IMR-90 (cell line): ENCODE measurements at regions not wholly inside any gene's neighbourhood (a gene's known extent, or its start where the extent isn't known, plus 50 kb on each side); places are given as distances from the start of the nearest gene placed in this dataset.

Experiments
- ATAC-seq: fragments of 200-7000 bp; cut with Tn5 transposase; 2 replicates; pipeline ENCODE4 v1.9.1; 2020; ENCODE audit warnings: low read depth, mild to moderate bottlenecking, moderate library complexity
- BruUV-seq: library from RNA; stranded (reverse); fragments of 400-500 nt; replicated peaks from 2 replicates; lab custom pipeline; 2021; lab: Mats Ljungman, UMichigan
- CTCF ChIA-PET: fragments of 300-600 bp; formaldehyde crosslinking; extraction: SDS; loops from one replicate; lab custom pipeline; 2021; ENCODE audit warnings: antibody characterized with exemption; lab: Yijun Ruan, JAX
- POLR2A ChIA-PET: fragments of 300-600 bp; sonication (Branson Sonifier 250); formaldehyde crosslinking; loops from one replicate; lab custom pipeline; 2022; ENCODE audit warnings: antibody characterized with exemption; ENCODE audit not compliant: unreplicated experiment; lab: Charles Lee
- DNase-seq: peaks from one replicate; pipeline ENCODE4 v3.0.0; 2013
- H2AFZ ChIP-seq: replicated peaks from 2 replicates; pipeline ENCODE3; 2013; ENCODE audit warnings: low read length, mild to moderate bottlenecking; ENCODE audit not compliant: poor library complexity
- H2AK5ac ChIP-seq: 2 replicates; pipeline ENCODE4 v1.6.1; 2013; ENCODE audit warnings: low read depth, low read length, inconsistent platforms
- H2AK9ac ChIP-seq: replicated peaks from 2 replicates; pipeline ENCODE3; 2013; ENCODE audit warnings: mild to moderate bottlenecking, low read depth, low read length, moderate library complexity; ENCODE audit not compliant: poor library complexity
- H2BK120ac ChIP-seq: 2 replicates; pipeline ENCODE4 v1.6.1; 2013; ENCODE audit warnings: low read depth, low read length, inconsistent platforms
- H2BK15ac ChIP-seq: 3 replicates; pipeline ENCODE4 v1.6.1; 2013; ENCODE audit warnings: low read depth, low read length, inconsistent platforms
- H2BK20ac ChIP-seq: 2 replicates; pipeline ENCODE4 v1.6.1; 2013; ENCODE audit warnings: low read depth, mild to moderate bottlenecking, inconsistent platforms, low read length, moderate library complexity
- H2BK5ac ChIP-seq: 2 replicates; pipeline ENCODE4 v1.6.1; 2013; ENCODE audit warnings: mild to moderate bottlenecking, low read depth, low read length, inconsistent platforms; ENCODE audit not compliant: poor library complexity, severe bottlenecking
- H3K14ac ChIP-seq: replicated peaks from 2 replicates; pipeline ENCODE4 v1.6.1; 2013; ENCODE audit warnings: low read depth, low read length, inconsistent platforms
- H3K18ac ChIP-seq: 2 replicates; pipeline ENCODE4 v1.6.1; 2013; ENCODE audit warnings: low read depth, low read length, control low read depth
- H3K23ac ChIP-seq: 2 replicates; pipeline ENCODE4 v1.6.1; 2013; ENCODE audit warnings: low read depth, low read length, inconsistent platforms
- H3K27ac ChIP-seq: 2 replicates; pipeline ENCODE4 v1.5.1; 2013; ENCODE audit warnings: mild to moderate bottlenecking, control low read depth, low read length; ENCODE audit not compliant: insufficient read depth
- H3K27me3 ChIP-seq: 2 replicates; pipeline ENCODE4 v1.6.1; 2013; ENCODE audit warnings: low read length; ENCODE audit not compliant: control insufficient read depth, insufficient read depth
- H3K36me3 ChIP-seq: 2 replicates; pipeline ENCODE4 v1.6.1; 2013; ENCODE audit warnings: low read length, mixed read lengths; ENCODE audit not compliant: control insufficient read depth, insufficient read depth
- H3K4ac ChIP-seq: 2 replicates; pipeline ENCODE4 v1.6.1; 2013; ENCODE audit warnings: low read depth, low read length, inconsistent platforms
- H3K4me1 ChIP-seq: 2 replicates; pipeline ENCODE4 v1.6.1; 2013; ENCODE audit warnings: low read length, mixed read lengths; ENCODE audit not compliant: control insufficient read depth, insufficient read depth
- H3K4me2 ChIP-seq: 2 replicates; pipeline ENCODE4 v1.6.1; 2013; ENCODE audit warnings: low read depth, mild to moderate bottlenecking, control low read depth, low read length, moderate library complexity
- H3K4me3 ChIP-seq: 2 replicates; pipeline ENCODE4 v1.5.1; 2013; ENCODE audit warnings: low read depth, mild to moderate bottlenecking, control low read depth, low read length, moderate library complexity; ENCODE audit not compliant: insufficient read depth
- H3K56ac ChIP-seq: 2 replicates; pipeline ENCODE4 v1.6.1; 2013; ENCODE audit warnings: low read length, inconsistent platforms; ENCODE audit not compliant: insufficient read depth; ENCODE audit errors: extremely low read depth
- H3K79me1 ChIP-seq, 2 experiments: 2 replicates each; pipeline ENCODE4 v1.6.1; 2013; ENCODE audit warnings: low read length in 2 of 2, inconsistent platforms in 1 of 2, low read depth in 1 of 2
- H3K9ac ChIP-seq: 2 replicates; pipeline ENCODE4 v1.6.1; 2013; ENCODE audit warnings: low read depth, low read length, control low read depth
- H3K9me1 ChIP-seq: 2 replicates; pipeline ENCODE4 v1.6.1; 2013; ENCODE audit warnings: low read length, inconsistent platforms; ENCODE audit not compliant: insufficient read depth
- H3K9me3 ChIP-seq: 2 replicates; pipeline ENCODE4 v1.6.1; 2013; ENCODE audit warnings: low read length; ENCODE audit not compliant: control insufficient read depth, insufficient read depth
- H4K20me1 ChIP-seq: 2 replicates; pipeline ENCODE4 v1.6.1; 2013; ENCODE audit warnings: low read length, inconsistent platforms; ENCODE audit not compliant: insufficient read depth
- H4K5ac ChIP-seq: 2 replicates; pipeline ENCODE4 v1.6.1; 2013; ENCODE audit warnings: mild to moderate bottlenecking, low read depth, low read length, control low read depth
- H4K8ac ChIP-seq, 2 experiments: 2 replicates each; pipeline ENCODE4 v1.6.1; 2013; ENCODE audit warnings: low read depth in 2 of 2, low read length in 2 of 2, control low read depth in 1 of 2, inconsistent platforms in 1 of 2
- H4K91ac ChIP-seq: 2 replicates; pipeline ENCODE4 v1.6.1; 2013; ENCODE audit warnings: low read depth, low read length, inconsistent platforms; ENCODE audit not compliant: insufficient read depth
- CEBPB ChIP-seq: IDR thresholded peaks from 2 replicates; pipeline ENCODE4 v1.6.1; 2012; ENCODE audit warnings: low read depth, low read length, improper control_type of control experiment
- FOS ChIP-seq: fragments of 150-350 bp; IDR thresholded peaks from 2 replicates; pipeline ENCODE4 v1.6.1; 2016; ENCODE audit warnings: low read depth, low read length
- SMC3 ChIP-seq: fragments of 150-350 bp; IDR thresholded peaks from 2 replicates; pipeline ENCODE4 v1.6.1; 2016; ENCODE audit warnings: low read depth, mild to moderate bottlenecking, antibody characterized with exemption, low read length, moderate library complexity
- WGBS, 2 experiments: methylation state at CpG; one replicate each; pipeline versions ENCODE4 v1.1.5 to v1.1.7; 2013; ENCODE audit warnings: missing lambda C conversion rate in 2 of 2; ENCODE audit not compliant: insufficient read length in 1 of 2; ENCODE audit errors: extremely low coverage in 2 of 2; 5-methylcytosine and 5-hydroxymethylcytosine counted together
- dilution Hi-C: fragments of 300-500 bp; cut with HindIII; formaldehyde crosslinking; loops from one replicate; pipeline ENCODE4 v1.14.3; 2018; ENCODE audit warnings: low sequenced_read_pairs; ENCODE audit not compliant: unreplicated experiment
- in situ Hi-C: fragments of 300-500 bp; cut with MboI; formaldehyde crosslinking; loops from 3 replicates; pipeline ENCODE4 v1.14.3; 2019; ENCODE audit warnings: low sequenced_read_pairs, inconsistent platforms, mixed read lengths
- intact Hi-C: fragments of 100-400 bp; cut with micrococcal nuclease; formaldehyde crosslinking; loops from 2 replicates; pipeline ENCODE4 v1.10.0; 2022
- TF ChIP-seq, protein P1 (sequence below): conservative IDR thresholded peaks from 2 replicates; pipeline ENCODE4 v1.5.1; 2012; ENCODE audit warnings: mild to moderate bottlenecking, low read depth, low read length, improper control_type of control experiment

DNA sequence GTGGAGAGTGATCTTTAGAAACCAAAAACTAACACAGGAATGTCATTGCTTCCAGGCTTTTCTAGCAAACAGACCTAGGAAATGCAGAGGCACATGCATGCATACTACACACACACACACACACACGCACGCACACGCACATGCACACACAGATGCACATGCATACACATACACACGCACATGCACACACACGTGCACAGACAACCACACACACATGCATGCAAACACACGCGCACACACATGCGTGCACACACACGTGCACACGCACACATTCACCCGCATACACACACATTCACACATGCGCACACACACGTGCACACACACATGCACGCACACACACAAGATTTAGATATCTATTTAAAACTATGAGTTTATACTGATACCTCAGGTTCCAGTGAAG is 379.5 kb downstream of the ZNF516 start:
- no peaks in the 10 kb centered on the region for H3K36me3 ChIP-seq
- H3K4me3 ChIP-seq, result no peak overlapping the region
- H3K27me3 ChIP-seq, result no peaks in the 10 kb centered on the region
- ATAC-seq, result no peak
- CTCF ChIA-PET, result no interaction called here
- H4K5ac ChIP-seq, result no peak overlapping the region
- no peak overlapping the region for H3K18ac ChIP-seq
- no peak overlapping the region for H4K8ac ChIP-seq
- no peaks in the 10 kb centered on the region for H3K79me1 ChIP-seq
- H4K20me1 ChIP-seq, result no peaks in the 10 kb centered on the region
- no peak overlapping the region for H2AFZ ChIP-seq
- H3K4me1 ChIP-seq, result no peaks in the 10 kb centered on the region
- POLR2A ChIA-PET, result no interaction called here
- BruUV-seq, result no TSS peak
- no peak overlapping the region for H4K91ac ChIP-seq
- H3K4ac ChIP-seq, result no peak overlapping the region
- no peak overlapping the region for H3K4me2 ChIP-seq
- no peaks in the 10 kb centered on the region for H3K9me1 ChIP-seq
- no peak for TF ChIP-seq SMC3
- TF ChIP-seq CEBPB, result no peak
- no peak for TF ChIP-seq FOS
- TF ChIP-seq, protein P1, sequence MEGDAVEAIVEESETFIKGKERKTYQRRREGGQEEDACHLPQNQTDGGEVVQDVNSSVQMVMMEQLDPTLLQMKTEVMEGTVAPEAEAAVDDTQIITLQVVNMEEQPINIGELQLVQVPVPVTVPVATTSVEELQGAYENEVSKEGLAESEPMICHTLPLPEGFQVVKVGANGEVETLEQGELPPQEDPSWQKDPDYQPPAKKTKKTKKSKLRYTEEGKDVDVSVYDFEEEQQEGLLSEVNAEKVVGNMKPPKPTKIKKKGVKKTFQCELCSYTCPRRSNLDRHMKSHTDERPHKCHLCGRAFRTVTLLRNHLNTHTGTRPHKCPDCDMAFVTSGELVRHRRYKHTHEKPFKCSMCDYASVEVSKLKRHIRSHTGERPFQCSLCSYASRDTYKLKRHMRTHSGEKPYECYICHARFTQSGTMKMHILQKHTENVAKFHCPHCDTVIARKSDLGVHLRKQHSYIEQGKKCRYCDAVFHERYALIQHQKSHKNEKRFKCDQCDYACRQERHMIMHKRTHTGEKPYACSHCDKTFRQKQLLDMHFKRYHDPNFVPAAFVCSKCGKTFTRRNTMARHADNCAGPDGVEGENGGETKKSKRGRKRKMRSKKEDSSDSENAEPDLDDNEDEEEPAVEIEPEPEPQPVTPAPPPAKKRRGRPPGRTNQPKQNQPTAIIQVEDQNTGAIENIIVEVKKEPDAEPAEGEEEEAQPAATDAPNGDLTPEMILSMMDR, result no peak
- no peak overlapping the region for H2BK120ac ChIP-seq
- WGBS, 2 experiments, result 92% methylated on average over 6 of the region's 14 CpGs; no CpG with 5 or more reads in 1 of the 2 experiments
- intact Hi-C loops, result no loop called here
- H2BK15ac ChIP-seq, result no peak overlapping the region
- H2AK5ac ChIP-seq, result no peak overlapping the region
- no peak overlapping the region for H3K14ac ChIP-seq
- no peak for DNase-seq
- in situ Hi-C loops, result no loop called here
- H2AK9ac ChIP-seq, result no peak overlapping the region
- H3K27ac ChIP-seq, result no peak overlapping the region
- no peak overlapping the region for H3K23ac ChIP-seq
- peaks cover 9% of the 10 kb centered on the region for H3K9me3 ChIP-seq
- no peak overlapping the region for H3K56ac ChIP-seq
- H3K9ac ChIP-seq, result no peak overlapping the region
- dilution Hi-C loops, result no loop called here
- H2BK20ac ChIP-seq, result no peak overlapping the region
- no peak overlapping the region for H2BK5ac ChIP-seq
